A673 (cell line): ENCODE measurements at regions not wholly inside any gene's neighbourhood (a gene's known extent, or its start where the extent isn't known, plus 50 kb on each side); places are given as distances from the start of the nearest gene placed in this dataset.

Source experiments
- EZH2 ChIP-seq: fragments of 200-600 bp; sonication (generic); IDR thresholded peaks from 2 replicates; pipeline ENCODE4 v1.6.1; 2017; ENCODE audit warnings: borderline replicate concordance, low read depth, mild to moderate bottlenecking, mixed read lengths, antibody characterized with exemption, low read length; ENCODE audit not compliant: poor library complexity, severe bottlenecking
- TF ChIP-seq, protein P1 (sequence below): fragments of 300-800, 200-600 bp; sonication (generic); conservative IDR thresholded peaks from 2 replicates; pipeline ENCODE4 v1.5.1; 2017; ENCODE audit warnings: low read depth, mild to moderate bottlenecking, antibody characterized with exemption, low read length, moderate library complexity, mixed read lengths

DNA sequence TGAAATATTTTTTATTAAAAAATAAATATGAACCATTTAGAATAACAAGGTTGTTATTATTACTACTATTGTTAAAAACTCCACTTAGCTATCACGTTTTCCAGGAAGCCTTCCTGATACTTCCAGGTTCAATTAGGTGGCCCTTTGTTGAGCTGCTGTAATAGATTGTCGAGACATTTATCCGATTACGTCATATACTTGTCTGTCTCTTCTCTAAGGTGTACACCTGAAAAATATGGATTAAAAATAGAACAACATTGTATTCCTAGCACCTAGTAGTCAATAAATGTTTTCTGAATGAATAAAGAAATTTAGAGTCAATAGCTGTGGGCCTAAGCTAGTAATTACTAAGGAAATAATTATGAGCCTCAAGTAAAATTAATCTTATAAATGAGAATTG is 359.6 kb downstream of the RNF144B start:
- TF ChIP-seq, protein P1, sequence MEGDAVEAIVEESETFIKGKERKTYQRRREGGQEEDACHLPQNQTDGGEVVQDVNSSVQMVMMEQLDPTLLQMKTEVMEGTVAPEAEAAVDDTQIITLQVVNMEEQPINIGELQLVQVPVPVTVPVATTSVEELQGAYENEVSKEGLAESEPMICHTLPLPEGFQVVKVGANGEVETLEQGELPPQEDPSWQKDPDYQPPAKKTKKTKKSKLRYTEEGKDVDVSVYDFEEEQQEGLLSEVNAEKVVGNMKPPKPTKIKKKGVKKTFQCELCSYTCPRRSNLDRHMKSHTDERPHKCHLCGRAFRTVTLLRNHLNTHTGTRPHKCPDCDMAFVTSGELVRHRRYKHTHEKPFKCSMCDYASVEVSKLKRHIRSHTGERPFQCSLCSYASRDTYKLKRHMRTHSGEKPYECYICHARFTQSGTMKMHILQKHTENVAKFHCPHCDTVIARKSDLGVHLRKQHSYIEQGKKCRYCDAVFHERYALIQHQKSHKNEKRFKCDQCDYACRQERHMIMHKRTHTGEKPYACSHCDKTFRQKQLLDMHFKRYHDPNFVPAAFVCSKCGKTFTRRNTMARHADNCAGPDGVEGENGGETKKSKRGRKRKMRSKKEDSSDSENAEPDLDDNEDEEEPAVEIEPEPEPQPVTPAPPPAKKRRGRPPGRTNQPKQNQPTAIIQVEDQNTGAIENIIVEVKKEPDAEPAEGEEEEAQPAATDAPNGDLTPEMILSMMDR = no peak
- no peak for TF ChIP-seq EZH2
